ENCODE measurements at regions not wholly inside any gene's neighbourhood (a gene's known extent, or its start where the extent isn't known, plus 50 kb on each side); places are given as distances from the start of the nearest gene placed in this dataset.

DNA sequence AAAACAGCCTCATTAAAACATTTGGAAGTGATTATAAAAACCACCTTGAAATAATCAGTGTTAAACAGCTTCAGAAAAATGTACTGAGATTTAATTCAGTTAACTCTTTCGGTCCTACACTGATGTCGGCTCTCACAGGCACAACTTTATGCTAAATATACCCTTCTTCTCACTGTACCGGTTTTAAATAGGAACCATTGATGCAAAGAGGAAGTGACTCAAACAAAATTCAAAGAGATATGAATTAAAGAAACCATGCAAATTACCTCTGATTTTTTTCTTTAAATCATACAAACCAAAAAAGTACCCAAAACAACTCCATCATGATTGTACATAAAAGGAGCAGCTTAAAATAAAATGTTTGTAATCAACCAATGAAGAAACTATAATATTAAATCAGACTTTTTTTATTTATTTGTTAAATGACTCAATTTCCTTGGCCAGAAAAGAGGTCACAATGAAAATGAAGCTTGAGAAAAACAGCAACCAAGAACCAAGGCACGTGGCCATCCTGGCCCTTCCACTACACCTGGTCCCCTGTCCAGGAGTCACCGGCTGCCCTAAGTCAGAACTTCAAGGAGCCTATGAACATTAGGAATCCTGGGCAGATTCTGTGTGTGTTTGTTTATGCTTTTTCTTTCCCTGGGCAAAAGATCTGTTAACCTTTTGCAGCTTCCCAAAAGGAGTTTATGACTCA, 73.0 kb upstream of the CABCOCO1 start:
- no peak for ATAC-seq
- TF ChIP-seq GLIS3 (CRISPR knock-in tag; IDR thresholded peaks at IDR 0.05), result no peak
- no peak for TF ChIP-seq ZC3H10 (CRISPR knock-in tag; IDR thresholded peaks at IDR 0.05)
- no peak for TF ChIP-seq ZNF70 (CRISPR knock-in tag; IDR thresholded peaks at IDR 0.05)
- no peak for TF ChIP-seq CSDC2 (CRISPR knock-in tag; IDR thresholded peaks at IDR 0.05)
- TF ChIP-seq, protein P1, sequence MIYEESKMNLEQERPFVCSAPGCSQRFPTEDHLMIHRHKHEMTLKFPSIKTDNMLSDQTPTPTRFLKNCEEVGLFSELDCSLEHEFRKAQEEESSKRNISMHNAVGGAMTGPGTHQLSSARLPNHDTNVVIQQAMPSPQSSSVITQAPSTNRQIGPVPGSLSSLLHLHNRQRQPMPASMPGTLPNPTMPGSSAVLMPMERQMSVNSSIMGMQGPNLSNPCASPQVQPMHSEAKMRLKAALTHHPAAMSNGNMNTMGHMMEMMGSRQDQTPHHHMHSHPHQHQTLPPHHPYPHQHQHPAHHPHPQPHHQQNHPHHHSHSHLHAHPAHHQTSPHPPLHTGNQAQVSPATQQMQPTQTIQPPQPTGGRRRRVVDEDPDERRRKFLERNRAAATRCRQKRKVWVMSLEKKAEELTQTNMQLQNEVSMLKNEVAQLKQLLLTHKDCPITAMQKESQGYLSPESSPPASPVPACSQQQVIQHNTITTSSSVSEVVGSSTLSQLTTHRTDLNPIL (CRISPR knock-in tag; IDR thresholded peaks at IDR 0.05; ENCODE audit: low read depth), result no peak
- TF ChIP-seq SNAI2 (CRISPR knock-in tag; IDR thresholded peaks at IDR 0.05), result no peak
- no peak for TF ChIP-seq OSR1 (CRISPR knock-in tag; IDR thresholded peaks at IDR 0.05)
- TF ChIP-seq, protein P2, sequence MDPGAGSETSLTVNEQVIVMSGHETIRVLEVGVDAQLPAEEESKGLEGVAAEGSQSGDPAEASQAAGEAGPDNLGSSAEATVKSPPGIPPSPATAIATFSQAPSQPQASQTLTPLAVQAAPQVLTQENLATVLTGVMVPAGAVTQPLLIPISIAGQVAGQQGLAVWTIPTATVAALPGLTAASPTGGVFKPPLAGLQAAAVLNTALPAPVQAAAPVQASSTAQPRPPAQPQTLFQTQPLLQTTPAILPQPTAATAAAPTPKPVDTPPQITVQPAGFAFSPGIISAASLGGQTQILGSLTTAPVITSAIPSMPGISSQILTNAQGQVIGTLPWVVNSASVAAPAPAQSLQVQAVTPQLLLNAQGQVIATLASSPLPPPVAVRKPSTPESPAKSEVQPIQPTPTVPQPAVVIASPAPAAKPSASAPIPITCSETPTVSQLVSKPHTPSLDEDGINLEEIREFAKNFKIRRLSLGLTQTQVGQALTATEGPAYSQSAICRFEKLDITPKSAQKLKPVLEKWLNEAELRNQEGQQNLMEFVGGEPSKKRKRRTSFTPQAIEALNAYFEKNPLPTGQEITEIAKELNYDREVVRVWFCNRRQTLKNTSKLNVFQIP (CRISPR knock-in tag; IDR thresholded peaks at IDR 0.05; ENCODE audit: borderline replicate concordance, low read depth), result no peak
- no peak for TF ChIP-seq ZFP30 (CRISPR knock-in tag; IDR thresholded peaks at IDR 0.05)
- TF ChIP-seq RARB (CRISPR knock-in tag; IDR thresholded peaks at IDR 0.05), result no peak
- TF ChIP-seq, protein P3, sequence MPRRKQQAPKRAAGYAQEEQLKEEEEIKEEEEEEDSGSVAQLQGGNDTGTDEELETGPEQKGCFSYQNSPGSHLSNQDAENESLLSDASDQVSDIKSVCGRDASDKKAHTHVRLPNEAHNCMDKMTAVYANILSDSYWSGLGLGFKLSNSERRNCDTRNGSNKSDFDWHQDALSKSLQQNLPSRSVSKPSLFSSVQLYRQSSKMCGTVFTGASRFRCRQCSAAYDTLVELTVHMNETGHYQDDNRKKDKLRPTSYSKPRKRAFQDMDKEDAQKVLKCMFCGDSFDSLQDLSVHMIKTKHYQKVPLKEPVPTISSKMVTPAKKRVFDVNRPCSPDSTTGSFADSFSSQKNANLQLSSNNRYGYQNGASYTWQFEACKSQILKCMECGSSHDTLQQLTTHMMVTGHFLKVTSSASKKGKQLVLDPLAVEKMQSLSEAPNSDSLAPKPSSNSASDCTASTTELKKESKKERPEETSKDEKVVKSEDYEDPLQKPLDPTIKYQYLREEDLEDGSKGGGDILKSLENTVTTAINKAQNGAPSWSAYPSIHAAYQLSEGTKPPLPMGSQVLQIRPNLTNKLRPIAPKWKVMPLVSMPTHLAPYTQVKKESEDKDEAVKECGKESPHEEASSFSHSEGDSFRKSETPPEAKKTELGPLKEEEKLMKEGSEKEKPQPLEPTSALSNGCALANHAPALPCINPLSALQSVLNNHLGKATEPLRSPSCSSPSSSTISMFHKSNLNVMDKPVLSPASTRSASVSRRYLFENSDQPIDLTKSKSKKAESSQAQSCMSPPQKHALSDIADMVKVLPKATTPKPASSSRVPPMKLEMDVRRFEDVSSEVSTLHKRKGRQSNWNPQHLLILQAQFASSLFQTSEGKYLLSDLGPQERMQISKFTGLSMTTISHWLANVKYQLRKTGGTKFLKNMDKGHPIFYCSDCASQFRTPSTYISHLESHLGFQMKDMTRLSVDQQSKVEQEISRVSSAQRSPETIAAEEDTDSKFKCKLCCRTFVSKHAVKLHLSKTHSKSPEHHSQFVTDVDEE (CRISPR knock-in tag; IDR thresholded peaks at IDR 0.05), result no peak
- no peak for TF ChIP-seq ZNF8 (CRISPR knock-in tag; IDR thresholded peaks at IDR 0.05)
- TF ChIP-seq ZFP3 (CRISPR knock-in tag; IDR thresholded peaks at IDR 0.05), result no peak
- no peak for TF ChIP-seq ISL1 (CRISPR knock-in tag; IDR thresholded peaks at IDR 0.05)
- TF ChIP-seq, protein P4, sequence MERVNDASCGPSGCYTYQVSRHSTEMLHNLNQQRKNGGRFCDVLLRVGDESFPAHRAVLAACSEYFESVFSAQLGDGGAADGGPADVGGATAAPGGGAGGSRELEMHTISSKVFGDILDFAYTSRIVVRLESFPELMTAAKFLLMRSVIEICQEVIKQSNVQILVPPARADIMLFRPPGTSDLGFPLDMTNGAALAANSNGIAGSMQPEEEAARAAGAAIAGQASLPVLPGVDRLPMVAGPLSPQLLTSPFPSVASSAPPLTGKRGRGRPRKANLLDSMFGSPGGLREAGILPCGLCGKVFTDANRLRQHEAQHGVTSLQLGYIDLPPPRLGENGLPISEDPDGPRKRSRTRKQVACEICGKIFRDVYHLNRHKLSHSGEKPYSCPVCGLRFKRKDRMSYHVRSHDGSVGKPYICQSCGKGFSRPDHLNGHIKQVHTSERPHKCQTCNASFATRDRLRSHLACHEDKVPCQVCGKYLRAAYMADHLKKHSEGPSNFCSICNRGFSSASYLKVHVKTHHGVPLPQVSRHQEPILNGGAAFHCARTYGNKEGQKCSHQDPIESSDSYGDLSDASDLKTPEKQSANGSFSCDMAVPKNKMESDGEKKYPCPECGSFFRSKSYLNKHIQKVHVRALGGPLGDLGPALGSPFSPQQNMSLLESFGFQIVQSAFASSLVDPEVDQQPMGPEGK (CRISPR knock-in tag; IDR thresholded peaks at IDR 0.05; ENCODE audit: borderline replicate concordance), result no peak
- TF ChIP-seq ZNF565 (CRISPR knock-in tag; conservative IDR thresholded peaks at IDR 0.05; ENCODE audit: low read depth), result no peak
- TF ChIP-seq TCF4 (CRISPR knock-in tag; IDR thresholded peaks at IDR 0.05; ENCODE audit: borderline replicate concordance), result no peak
- no peak for TF ChIP-seq ESRRG (CRISPR knock-in tag; IDR thresholded peaks at IDR 0.05)

DNA sequence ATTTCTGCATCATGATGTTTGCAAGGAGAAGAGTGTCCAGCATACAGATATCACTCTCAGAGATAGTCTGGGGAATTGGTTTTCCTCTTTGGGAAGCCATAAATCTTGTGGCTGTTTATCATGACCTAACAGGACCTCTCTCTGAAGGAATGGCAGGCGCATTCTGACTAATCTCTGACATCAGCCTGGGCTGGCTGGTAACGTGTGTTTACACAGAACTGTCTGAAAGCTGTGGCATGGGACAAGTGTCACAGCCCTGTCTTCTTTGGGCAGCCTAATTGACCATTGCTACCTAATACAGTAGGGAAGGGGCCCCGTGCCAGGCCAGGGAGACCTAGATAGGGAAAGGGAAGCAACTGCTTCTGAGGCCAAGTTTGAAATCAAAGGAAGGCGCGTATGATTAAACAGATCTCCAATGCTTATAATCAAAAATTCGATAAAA, 73.9 kb upstream of the CABCOCO1 start:
- TF ChIP-seq GLIS3 (CRISPR knock-in tag; IDR thresholded peaks at IDR 0.05) (no peak), SNAI2 (CRISPR knock-in tag; IDR thresholded peaks at IDR 0.05) (0 out of 2 replicates have a peak, but pooled peaks have one; percentile 35)
- ATAC-seq, result no peak; the same call in 2 of the 3 replicates

DNA sequence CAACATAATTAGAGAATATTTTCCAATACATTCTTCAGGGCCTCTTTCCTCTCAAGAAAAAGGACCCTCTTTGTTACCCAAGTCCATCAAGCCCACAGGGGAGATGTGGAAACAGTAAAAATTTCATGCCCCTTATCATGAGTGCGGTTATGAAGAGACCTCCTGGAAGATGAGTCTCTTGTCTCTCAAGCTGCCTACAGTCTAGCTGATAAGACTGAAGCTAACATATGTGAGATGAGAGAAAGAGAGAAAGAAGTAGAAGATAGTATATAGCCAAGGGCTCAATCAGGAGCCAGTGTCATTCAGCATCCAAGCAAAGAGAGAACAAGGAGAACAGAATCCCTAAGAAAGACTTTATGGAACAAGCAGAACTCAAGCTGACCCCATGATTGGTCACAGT, 75.9 kb upstream of the CABCOCO1 start:
- TF ChIP-seq TCF4 (CRISPR knock-in tag; IDR thresholded peaks at IDR 0.05; ENCODE audit: borderline replicate concordance), result no peak
- no peak for TF ChIP-seq OSR1 (CRISPR knock-in tag; IDR thresholded peaks at IDR 0.05)
- TF ChIP-seq, protein P1 (CRISPR knock-in tag; IDR thresholded peaks at IDR 0.05; ENCODE audit: low read depth), result no peak
- TF ChIP-seq CSDC2 (CRISPR knock-in tag; IDR thresholded peaks at IDR 0.05), result no peak
- no peak for TF ChIP-seq ESRRG (CRISPR knock-in tag; IDR thresholded peaks at IDR 0.05)
- TF ChIP-seq, protein P4 (CRISPR knock-in tag; IDR thresholded peaks at IDR 0.05; ENCODE audit: borderline replicate concordance), result no peak
- no peak for TF ChIP-seq SNAI2 (CRISPR knock-in tag; IDR thresholded peaks at IDR 0.05)
- no peak for TF ChIP-seq RARB (CRISPR knock-in tag; IDR thresholded peaks at IDR 0.05)
- TF ChIP-seq PPARA (CRISPR knock-in tag; IDR thresholded peaks at IDR 0.05; ENCODE audit: borderline replicate concordance), result no peak
- no peak for ATAC-seq
